ENCODE measurements at regions not wholly inside any gene's neighbourhood (a gene's known extent, or its start where the extent isn't known, plus 50 kb on each side); places are given as distances from the start of the nearest gene placed in this dataset.

DNA sequence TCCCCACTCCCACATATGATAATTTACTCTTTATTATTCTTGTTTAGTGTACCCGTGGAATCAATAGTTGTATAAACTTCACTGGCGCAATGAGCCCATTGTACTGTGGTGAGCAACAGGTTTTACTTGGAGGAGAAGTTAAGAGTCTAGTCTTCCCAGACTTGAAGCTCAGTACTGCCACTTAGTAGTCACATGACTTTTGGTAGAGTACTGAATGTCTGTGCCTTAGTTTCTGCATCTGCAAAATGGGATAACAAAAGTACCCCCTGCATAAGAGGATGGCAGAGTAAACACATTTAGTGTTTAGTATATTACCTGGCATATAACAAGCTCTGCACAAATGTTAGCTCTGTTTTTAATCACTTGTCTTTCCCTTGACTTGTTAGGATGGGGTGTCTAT, 375.5 kb downstream of the VRK1 start:
- no peak for DNase-seq (ENCODE audit: low spot score)
- intact Hi-C loops (cut with DNase I): no loop called here

GRCh38 chr14:97177016-97177415, 379.8 kb downstream of the VRK1 start:
- DNase-seq (ENCODE audit: low spot score): no peak
- intact Hi-C loops (cut with DNase I): no loop called here

- DNase-seq (ENCODE audit: low spot score): no peak
- intact Hi-C loops (cut with DNase I): no loop called here
Measured at GRCh38 chr14:97177635-97178034, 380.5 kb downstream of the VRK1 start.

DNA sequence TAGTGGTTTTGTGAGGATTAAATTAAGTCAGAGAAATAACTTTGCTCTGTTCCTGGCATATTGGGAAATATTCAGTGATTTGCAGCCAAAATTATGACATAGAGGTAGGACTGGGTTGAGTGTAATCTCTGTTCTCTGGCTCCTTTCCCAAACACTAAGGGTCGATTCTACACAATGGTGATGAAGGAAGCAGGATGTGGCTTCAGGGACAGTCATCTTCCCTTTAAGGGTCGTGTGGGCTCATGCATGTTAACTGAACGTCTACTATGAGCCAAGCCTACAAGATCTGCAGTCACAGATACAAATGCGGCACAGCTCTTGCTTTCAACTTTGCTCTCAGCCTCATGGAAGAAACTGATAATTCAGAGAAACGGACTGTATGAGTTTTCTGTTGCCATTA, 381.6 kb downstream of the VRK1 start:
- intact Hi-C loops (cut with DNase I): no loop called here
- DNase-seq (ENCODE audit: low spot score): no peak

DNA sequence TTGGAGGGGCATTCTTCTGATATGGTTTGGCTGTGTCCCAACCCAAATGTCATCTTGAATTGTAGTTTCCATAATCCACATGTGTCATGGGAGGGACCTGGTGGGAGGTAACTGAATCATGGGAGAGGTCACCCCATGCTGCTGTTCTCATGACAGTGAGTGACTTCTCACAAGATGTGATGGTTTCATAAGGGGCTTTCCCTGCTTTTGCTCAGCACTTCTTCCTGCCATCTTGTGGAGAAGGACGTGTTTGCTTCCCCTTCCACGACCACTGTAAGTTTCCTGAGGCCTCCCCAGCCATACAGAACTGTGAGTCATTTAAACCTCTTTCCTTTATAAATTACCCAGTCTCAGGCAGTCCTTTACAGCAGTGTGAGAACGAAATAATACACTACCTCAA, 382.4 kb downstream of the VRK1 start:
- no peak for DNase-seq (ENCODE audit: low spot score)
- intact Hi-C loops (cut with DNase I): no loop called here

- intact Hi-C loops (cut with DNase I): no loop called here
- no peak for DNase-seq (ENCODE audit: low spot score)
Measured at GRCh38 chr14:97180304-97181200, 383.4 kb downstream of the VRK1 start.

DNA sequence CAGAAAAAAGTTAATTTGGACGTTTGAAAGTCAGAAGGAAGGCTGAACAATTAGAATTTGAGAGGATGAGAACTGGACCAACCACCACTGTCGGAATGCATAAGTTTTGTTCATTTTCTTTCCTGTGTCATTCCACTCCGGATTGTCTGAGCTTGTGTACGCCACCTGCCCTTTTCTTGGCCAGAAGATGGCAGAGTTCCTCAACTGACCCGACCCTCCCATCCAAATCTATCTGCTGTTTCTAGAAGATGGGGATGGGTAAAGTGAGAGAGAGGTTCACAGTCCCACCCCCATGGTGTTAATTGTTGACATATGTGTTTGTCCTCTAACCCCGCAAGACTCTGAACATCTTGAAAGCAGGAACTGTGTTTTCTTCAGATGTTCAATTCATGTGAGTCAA, 388.0 kb downstream of the VRK1 start:
- DNase-seq (ENCODE audit: low spot score): no peak
- intact Hi-C loops (cut with DNase I): no loop called here

GRCh38 chr14:97187916-97188315, 390.7 kb downstream of the VRK1 start:
- intact Hi-C loops (cut with DNase I): no loop called here
- DNase-seq (ENCODE audit: low spot score): no peak

DNA sequence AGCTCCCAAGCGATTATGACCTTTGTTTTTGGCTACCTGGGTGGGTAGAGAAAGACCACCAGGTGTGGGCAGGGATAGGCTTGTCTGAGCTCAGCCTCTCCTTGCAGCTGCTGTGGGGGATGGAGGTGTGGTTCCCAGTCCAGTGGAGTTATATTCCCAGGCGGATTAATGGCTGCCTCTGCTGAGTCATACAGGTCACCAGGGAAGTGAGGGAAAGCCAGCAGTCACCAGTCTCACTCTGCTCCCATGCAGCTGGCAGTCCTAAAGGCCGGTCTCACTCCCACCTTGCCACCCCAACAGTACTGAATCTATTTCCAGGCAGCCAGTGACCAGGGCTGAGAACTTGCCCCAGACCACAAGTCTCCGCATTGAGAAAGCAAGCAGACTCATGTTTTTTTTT, 399.2 kb downstream of the VRK1 start:
- intact Hi-C loops (cut with DNase I): no loop called here
- no peak for DNase-seq (ENCODE audit: low spot score)

- no peak for DNase-seq (ENCODE audit: low spot score)
- intact Hi-C loops (cut with DNase I): no loop called here
Measured at GRCh38 chr14:97198813-97199212, 401.6 kb downstream of the VRK1 start.

DNA sequence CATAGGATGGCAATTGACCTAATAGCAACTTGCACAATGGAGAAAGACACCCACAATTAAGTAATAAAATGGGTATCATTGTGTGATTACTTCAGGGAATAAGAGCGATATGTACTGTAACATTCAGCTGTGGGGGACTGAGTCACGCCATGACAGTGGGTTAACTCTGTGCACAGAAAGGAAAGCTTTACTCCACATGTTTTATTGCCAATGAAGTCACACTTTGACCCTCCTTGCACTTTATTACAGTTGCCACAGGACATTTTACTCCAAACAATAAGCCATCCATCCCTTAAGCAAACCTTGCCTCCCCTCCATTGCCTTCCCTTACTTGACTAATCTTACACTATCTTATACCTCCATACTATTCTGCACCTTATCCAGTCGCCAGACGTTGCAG, 403.1 kb downstream of the VRK1 start:
- DNase-seq (ENCODE audit: low spot score): no peak
- intact Hi-C loops (cut with DNase I): no loop called here

GRCh38 chr14:97206916-97207315, 409.7 kb downstream of the VRK1 start:
- DNase-seq (ENCODE audit: low spot score): no peak
- intact Hi-C loops (cut with DNase I): no loop called here

DNA sequence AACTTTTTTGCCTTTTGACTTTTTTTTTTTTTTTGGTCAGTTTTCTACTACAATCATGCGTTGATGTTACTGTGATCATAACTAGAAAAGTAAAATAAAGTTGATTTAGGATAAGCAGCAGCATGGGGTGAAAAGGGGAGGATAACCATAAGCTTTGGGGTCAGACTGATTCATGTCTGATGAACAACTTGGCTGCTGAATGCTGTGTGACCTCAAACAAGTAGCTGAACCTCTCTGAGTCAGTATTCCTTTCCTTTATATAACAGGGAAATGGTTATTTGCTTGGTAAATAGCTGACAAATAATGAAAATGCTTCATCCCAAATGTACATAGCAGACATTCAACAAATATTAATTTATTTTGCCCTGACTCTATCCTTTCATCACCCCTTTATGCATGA, 413.0 kb downstream of the VRK1 start:
- intact Hi-C loops (cut with DNase I): no loop called here
- no peak for DNase-seq (ENCODE audit: low spot score)

GRCh38 chr14:97212399-97212798, 415.2 kb downstream of the VRK1 start:
- no peak for DNase-seq (ENCODE audit: low spot score)
- intact Hi-C loops (cut with DNase I): no loop called here

- DNase-seq (ENCODE audit: low spot score): no peak
- intact Hi-C loops (cut with DNase I): no loop called here
Measured at GRCh38 chr14:97213720-97214119, 416.5 kb downstream of the VRK1 start.

GRCh38 chr14:97215263-97215969, 418.2 kb downstream of the VRK1 start:
- DNase-seq (ENCODE audit: low spot score): no peak
- intact Hi-C loops (cut with DNase I): no loop called here

- intact Hi-C loops (cut with DNase I): no loop called here
- DNase-seq (ENCODE audit: low spot score): no peak
Measured at GRCh38 chr14:97217111-97217885, 420.1 kb downstream of the VRK1 start.

- intact Hi-C loops (cut with DNase I): no loop called here
- no peak for DNase-seq (ENCODE audit: low spot score)
Measured at GRCh38 chr14:97218274-97218673, 421.1 kb downstream of the VRK1 start.

DNA sequence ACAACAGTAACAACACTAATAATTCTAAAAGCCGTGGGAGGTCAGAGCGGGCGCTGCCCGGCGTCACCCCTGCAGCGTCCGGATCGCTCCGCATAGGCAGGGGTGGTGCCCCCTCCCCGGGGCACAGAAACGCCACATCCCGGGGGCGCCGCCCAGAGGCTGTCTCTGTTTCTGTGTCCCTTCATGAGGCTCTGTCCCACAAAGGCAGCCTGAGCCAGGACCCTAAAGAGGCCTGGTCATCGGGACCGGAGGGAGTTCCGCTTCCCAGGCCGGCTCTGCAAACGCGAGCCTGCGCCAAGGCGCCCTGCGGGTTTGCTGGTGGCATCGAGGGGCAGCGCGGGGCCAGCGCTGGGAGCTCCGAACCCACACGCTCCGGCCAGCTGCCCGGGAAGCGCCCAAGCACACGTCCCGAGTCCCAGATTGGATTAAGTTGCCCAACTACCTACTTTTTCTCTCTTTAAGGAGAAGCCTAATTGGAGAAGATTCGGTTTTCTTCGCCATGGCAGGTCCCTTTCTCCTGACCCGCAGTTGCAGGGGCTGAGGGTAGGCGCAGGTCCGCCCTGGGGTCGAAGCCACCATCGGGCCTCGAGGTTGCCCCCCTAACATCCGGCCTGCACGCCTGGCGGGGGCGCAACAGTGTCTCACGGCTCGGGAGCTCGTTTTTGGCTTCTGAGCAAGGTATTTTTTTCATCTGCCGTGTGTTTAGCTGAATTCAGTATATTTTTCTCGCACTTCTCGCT, 421.7 kb downstream of the VRK1 start:
- intact Hi-C loops (cut with DNase I): no loop called here
- no peak for DNase-seq (ENCODE audit: low spot score)
